ENCODE measurements at regions not wholly inside any gene's neighbourhood (a gene's known extent, or its start where the extent isn't known, plus 50 kb on each side); places are given as distances from the start of the nearest gene placed in this dataset.
"Not testable (repeated sequence)": the region's sequence is repeated elsewhere in the genome, so short reads cannot be mapped to it uniquely, and the experiment has no call there.

DNA sequence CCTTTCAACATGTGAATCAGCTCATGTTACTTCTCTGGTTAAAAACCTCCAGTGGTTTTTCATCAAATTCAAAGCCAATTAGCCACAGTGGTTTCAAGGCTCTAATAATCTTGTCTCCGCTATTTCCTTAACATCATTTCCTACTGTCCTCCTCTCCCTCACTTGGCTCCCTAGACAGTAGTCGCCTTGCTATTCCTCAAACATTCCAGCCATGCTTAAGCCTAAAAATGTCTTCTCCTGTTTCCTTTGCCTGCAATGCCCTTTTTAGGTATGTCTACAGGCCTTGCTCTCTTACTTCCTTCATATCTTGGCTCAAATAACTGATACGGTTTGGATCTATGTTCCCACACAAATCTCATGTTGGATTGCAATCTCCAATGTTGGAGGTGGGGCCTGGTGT is 779.4 kb upstream of the LRRN3 start:
- H3K4me3 ChIP-seq (ENCODE audit: low read length): no peak overlapping the region
- no CpG with 5 or more reads among the region's 3 CpGs for WGBS (ENCODE audit: insufficient coverage, insufficient read length)
- H3K36me3 ChIP-seq (ENCODE audit: control insufficient read depth, insufficient read depth, low read length): no peaks in the 10 kb centered on the region
- DNase-seq (ENCODE audit: low read depth, low spot score): no peak
- no peaks in the 10 kb centered on the region for H3K27me3 ChIP-seq (ENCODE audit: control insufficient read depth, insufficient read depth, low read length)
- no peaks in the 10 kb centered on the region for H3K9me3 ChIP-seq (ENCODE audit: control insufficient read depth, insufficient read depth, low read length)
- no peaks in the 10 kb centered on the region for H3K4me1 ChIP-seq (ENCODE audit: control insufficient read depth, insufficient read depth, low read length)
- no peak overlapping the region for H3K27ac ChIP-seq (ENCODE audit: low read length)

DNA sequence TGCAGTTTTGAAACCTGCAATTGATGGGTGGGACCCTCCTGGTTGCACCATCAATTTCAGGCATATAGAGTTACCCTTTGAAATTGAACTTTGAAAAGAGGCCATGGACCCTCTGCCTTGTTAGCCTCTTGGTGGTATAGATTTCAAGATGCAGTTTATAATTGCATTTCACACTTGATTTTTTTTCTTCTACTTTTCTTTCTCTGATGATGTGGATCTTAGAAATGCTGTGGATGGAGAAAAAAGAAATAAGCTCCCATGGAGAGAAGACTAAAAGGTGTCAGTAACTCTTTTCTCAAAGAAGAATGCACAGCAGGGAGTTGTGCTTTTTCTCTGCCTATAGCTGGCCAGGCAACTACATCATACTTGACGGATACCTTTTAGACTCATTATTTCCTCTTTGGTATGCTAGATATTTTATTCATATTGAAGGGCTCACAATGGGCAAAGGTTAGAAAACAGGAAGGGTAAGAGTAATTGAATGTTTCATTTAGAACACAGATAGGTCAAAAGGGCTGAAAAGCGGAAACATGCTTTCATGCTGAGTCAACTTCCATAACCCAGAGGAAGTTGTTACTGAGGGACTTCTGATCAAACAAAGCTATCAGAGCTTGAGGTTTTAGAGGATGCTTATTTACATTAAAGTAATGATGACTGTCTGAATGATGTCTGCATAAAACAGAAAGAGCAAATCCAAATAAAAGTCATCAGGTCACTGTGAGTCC is 773.2 kb upstream of the LRRN3 start:
- H3K36me3 ChIP-seq (ENCODE audit: control insufficient read depth, insufficient read depth, low read length): no peaks in the 10 kb centered on the region
- no peaks in the 10 kb centered on the region for H3K27me3 ChIP-seq (ENCODE audit: control insufficient read depth, insufficient read depth, low read length)
- H3K4me1 ChIP-seq (ENCODE audit: control insufficient read depth, insufficient read depth, low read length): no peaks in the 10 kb centered on the region; the same call in 1 of the 2 replicates
- no peak overlapping the region for H3K4me3 ChIP-seq (ENCODE audit: low read length)
- no peak overlapping the region for H3K27ac ChIP-seq (ENCODE audit: low read length)
- H3K9me3 ChIP-seq (ENCODE audit: control insufficient read depth, insufficient read depth, low read length): no peaks in the 10 kb centered on the region
- DNase-seq (ENCODE audit: low read depth, low spot score): no peak
- WGBS (ENCODE audit: insufficient coverage, insufficient read length): no CpG with 5 or more reads among the region's 2 CpGs

DNA sequence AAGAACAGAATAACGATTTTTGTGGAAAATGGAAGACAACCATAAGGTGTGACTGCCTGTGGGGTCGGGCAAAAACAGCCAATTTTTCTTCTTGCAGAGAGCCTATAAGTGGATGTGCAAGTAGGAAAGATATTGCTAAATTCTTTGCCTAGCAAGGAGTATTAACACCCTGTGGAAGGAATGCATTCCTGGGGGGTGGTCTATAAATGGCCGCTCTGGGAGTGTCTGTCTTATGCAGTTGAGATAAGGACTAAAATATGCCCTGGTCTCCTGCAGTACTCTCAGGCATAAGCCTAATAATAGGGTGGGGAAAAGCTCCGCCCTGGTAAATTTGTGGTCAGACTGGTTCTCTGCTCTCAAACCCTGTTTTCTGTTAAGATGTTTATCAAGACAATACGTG is 770.6 kb upstream of the LRRN3 start:
- H3K4me1 ChIP-seq (ENCODE audit: control insufficient read depth, insufficient read depth, low read length); H3K27ac ChIP-seq (ENCODE audit: low read length); H3K9me3 ChIP-seq (ENCODE audit: control insufficient read depth, insufficient read depth, low read length); H3K36me3 ChIP-seq (ENCODE audit: control insufficient read depth, insufficient read depth, low read length); DNase-seq (ENCODE audit: low read depth, low spot score); H3K4me3 ChIP-seq (ENCODE audit: low read length); H3K27me3 ChIP-seq (ENCODE audit: control insufficient read depth, insufficient read depth, low read length): not testable (repeated sequence)
- WGBS (ENCODE audit: insufficient coverage, insufficient read length): no CpG with 5 or more reads among the region's 5 CpGs

DNA sequence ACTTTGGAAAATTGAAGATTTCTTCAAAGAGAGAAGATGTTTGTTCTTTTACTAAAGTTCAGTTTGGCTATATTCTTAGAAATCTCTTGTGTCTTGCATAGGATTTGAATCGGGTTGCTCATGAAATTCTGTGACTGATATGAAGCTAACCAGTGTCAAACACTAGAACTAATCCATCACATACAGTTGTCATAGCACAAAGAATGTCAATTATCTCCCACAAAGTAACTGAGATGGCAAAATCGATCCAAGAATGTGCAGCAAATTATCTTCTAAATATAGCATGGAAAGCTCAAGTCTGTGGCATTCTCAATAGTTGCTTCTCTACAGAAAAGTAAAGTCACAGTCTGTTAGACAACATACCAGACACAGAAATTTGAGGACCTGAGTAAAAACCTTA is 768.1 kb upstream of the LRRN3 start:
- Histone ChIP-seq H3K9me3 (ENCODE audit: control insufficient read depth, insufficient read depth, low read length) (no peaks in the 10 kb centered on the region), H3K4me3 (ENCODE audit: low read length) (no peak overlapping the region), H3K27me3 (ENCODE audit: control insufficient read depth, insufficient read depth, low read length) (no peaks in the 10 kb centered on the region), H3K4me1 (ENCODE audit: control insufficient read depth, insufficient read depth, low read length) (no peaks in the 10 kb centered on the region; the same call in 1 of the 2 replicates), H3K36me3 (ENCODE audit: control insufficient read depth, insufficient read depth, low read length) (no peaks in the 10 kb centered on the region), H3K27ac (ENCODE audit: low read length) (no peak overlapping the region)
- WGBS (ENCODE audit: insufficient coverage, insufficient read length): no CpG with 5 or more reads among the region's 2 CpGs
- no peak for DNase-seq (ENCODE audit: low read depth, low spot score)

DNA sequence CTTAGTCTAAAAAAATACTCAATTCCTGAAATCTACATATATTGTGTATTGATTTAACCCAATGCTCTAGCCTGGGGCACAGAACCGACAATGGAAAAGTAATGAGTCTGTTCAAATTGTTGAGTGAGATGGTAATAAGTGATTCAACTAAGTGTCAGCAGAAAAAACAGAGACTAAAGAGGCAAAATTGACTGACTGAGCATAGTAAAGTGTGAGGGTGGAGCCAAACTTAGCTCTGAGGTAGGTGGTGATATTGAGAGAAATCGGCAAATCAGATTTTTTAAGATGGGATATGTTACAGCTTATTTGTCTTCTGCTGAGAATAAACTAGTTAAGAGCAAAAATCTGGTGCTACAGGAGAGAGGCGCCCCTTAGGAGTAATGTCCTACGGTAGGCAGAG is 764.0 kb upstream of the LRRN3 start:
- Histone ChIP-seq H3K9me3 (ENCODE audit: control insufficient read depth, insufficient read depth, low read length) (no peaks in the 10 kb centered on the region), H3K4me1 (ENCODE audit: control insufficient read depth, insufficient read depth, low read length) (no peaks in the 10 kb centered on the region), H3K4me3 (ENCODE audit: low read length) (no peak overlapping the region), H3K27ac (ENCODE audit: low read length) (no peak overlapping the region), H3K36me3 (ENCODE audit: control insufficient read depth, insufficient read depth, low read length) (no peaks in the 10 kb centered on the region), H3K27me3 (ENCODE audit: control insufficient read depth, insufficient read depth, low read length) (no peaks in the 10 kb centered on the region)
- no CpG with 5 or more reads among the region's 4 CpGs for WGBS (ENCODE audit: insufficient coverage, insufficient read length)
- no peak for DNase-seq (ENCODE audit: low read depth, low spot score)

DNA sequence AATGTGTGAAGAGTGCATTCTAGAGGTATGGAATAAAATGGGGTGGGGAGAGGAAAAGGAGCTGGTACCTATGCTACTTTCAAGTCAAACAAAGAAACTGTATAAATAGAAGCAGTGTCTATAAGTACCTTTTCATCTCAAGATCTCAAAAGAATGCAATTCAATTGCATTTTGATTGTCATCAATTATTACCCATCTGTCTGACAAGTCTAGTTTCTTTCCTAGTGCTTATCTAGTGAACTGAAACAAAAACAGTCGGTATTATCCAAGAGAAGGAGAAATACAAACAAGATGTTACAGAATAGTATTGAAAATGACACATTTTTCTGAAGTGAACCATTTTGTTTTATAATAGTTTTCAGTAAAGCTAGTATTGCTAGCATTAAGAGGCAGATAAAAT is 754.5 kb upstream of the LRRN3 start:
- Histone ChIP-seq H3K27ac (ENCODE audit: low read length) (no peak overlapping the region), H3K4me3 (ENCODE audit: low read length) (no peak overlapping the region), H3K4me1 (ENCODE audit: control insufficient read depth, insufficient read depth, low read length) (no peaks in the 10 kb centered on the region), H3K27me3 (ENCODE audit: control insufficient read depth, insufficient read depth, low read length) (no peaks in the 10 kb centered on the region), H3K9me3 (ENCODE audit: control insufficient read depth, insufficient read depth, low read length) (no peaks in the 10 kb centered on the region), H3K36me3 (ENCODE audit: control insufficient read depth, insufficient read depth, low read length) (no peaks in the 10 kb centered on the region)
- no peak for DNase-seq (ENCODE audit: low read depth, low spot score)
- WGBS (ENCODE audit: insufficient coverage, insufficient read length): no CpG with 5 or more reads among the region's 1 CpG

DNA sequence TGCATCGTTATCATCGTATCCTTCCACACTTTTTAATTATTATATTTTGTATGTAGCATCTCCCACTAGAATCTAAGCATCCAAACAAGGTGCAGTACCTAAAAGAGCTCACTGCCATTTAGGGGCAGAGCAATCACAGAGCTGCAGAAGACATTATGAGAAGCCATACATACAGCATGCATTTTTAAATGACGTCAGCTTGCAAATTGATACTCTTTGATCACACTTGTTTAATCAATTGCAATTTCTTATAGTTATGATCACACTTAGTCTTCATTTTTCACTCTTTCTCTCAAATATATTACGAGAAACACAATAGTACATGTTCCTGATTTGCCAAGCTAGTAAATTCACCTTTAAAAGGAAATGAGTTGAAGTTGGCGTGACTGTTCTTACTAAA is 753.3 kb upstream of the LRRN3 start:
- Histone ChIP-seq H3K36me3 (ENCODE audit: control insufficient read depth, insufficient read depth, low read length) (no peaks in the 10 kb centered on the region), H3K27me3 (ENCODE audit: control insufficient read depth, insufficient read depth, low read length) (no peaks in the 10 kb centered on the region), H3K4me3 (ENCODE audit: low read length) (no peak overlapping the region), H3K9me3 (ENCODE audit: control insufficient read depth, insufficient read depth, low read length) (no peaks in the 10 kb centered on the region), H3K27ac (ENCODE audit: low read length) (no peak overlapping the region), H3K4me1 (ENCODE audit: control insufficient read depth, insufficient read depth, low read length) (no peaks in the 10 kb centered on the region)
- DNase-seq (ENCODE audit: low read depth, low spot score): no peak
- WGBS (ENCODE audit: insufficient coverage, insufficient read length): 100% methylated on average over 2 of the region's 5 CpGs

DNA sequence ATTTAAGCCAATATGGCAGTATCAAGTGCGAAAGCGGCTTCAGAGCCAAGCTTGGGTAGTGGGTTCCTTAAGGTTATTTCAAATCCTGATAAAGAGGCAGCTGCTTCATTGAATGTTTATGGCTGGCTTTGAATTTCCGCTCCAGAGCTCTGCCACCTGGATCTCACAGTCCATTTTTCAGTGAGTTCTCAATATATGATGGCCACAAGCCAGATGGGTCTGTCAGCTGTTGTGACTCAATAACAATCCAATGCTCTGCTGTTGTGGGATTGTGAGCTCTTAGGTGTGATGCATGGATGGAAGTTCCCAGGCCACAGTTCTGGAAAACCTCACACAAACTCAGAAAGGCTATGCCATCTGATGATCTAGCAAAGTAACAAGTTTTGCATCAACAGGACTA is 743.8 kb upstream of the LRRN3 start:
- DNase-seq (ENCODE audit: low read depth, low spot score): no peak
- Histone ChIP-seq H3K27ac (ENCODE audit: low read length) (no peak overlapping the region), H3K9me3 (ENCODE audit: control insufficient read depth, insufficient read depth, low read length) (no peaks in the 10 kb centered on the region), H3K4me1 (ENCODE audit: control insufficient read depth, insufficient read depth, low read length) (no peaks in the 10 kb centered on the region), H3K36me3 (ENCODE audit: control insufficient read depth, insufficient read depth, low read length) (no peaks in the 10 kb centered on the region), H3K4me3 (ENCODE audit: low read length) (no peak overlapping the region), H3K27me3 (ENCODE audit: control insufficient read depth, insufficient read depth, low read length) (no peaks in the 10 kb centered on the region)
- WGBS (ENCODE audit: insufficient coverage, insufficient read length): no CpG with 5 or more reads among the region's 3 CpGs

DNA sequence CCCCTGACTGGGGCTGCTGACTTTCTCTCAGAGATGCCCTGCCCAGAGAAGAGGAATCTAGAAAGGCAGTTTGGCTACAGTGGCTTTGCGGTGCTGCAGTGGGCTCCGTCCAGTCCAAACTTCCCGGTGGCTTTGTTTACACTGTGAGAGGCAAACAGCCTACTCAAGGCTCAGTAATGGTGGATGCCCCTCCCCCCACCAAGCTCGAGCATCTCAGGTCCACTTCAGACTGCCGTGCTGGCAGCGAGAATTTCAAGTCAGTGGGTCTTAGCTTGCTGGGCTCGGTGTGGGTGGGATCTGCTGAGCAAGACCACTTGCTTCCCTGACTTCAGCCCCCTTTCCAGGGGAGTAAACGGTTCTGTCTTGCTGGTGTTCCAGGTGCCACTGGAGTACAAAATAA is 734.5 kb upstream of the LRRN3 start:
- Histone ChIP-seq H3K4me3 (ENCODE audit: low read length) (no peak overlapping the region), H3K9me3 (ENCODE audit: control insufficient read depth, insufficient read depth, low read length) (no peaks in the 10 kb centered on the region), H3K27ac (ENCODE audit: low read length) (no peak overlapping the region), H3K36me3 (ENCODE audit: control insufficient read depth, insufficient read depth, low read length) (no peaks in the 10 kb centered on the region), H3K4me1 (ENCODE audit: control insufficient read depth, insufficient read depth, low read length) (no peaks in the 10 kb centered on the region), H3K27me3 (ENCODE audit: control insufficient read depth, insufficient read depth, low read length) (no peaks in the 10 kb centered on the region)
- DNase-seq (ENCODE audit: low read depth, low spot score): no peak
- no CpG with 5 or more reads among the region's 8 CpGs for WGBS (ENCODE audit: insufficient coverage, insufficient read length)

DNA sequence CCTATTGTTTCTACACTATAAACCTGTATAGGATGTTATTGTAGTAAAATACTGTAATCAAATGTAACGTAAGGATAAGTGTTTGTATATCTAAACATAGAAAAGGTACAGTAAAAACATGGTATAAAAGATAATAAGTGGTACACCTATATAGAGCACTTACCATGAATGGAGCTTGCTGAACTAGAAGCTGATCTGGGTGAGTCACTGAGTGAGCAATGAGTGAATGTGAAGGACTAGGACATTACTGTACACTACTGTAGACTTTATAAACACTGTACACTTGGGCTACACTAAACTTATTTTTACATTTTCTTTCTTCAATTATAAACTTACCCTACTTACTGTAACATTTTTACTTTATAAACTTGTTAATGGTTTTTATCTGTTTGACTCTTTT is 732.9 kb upstream of the LRRN3 start:
- WGBS (ENCODE audit: insufficient coverage, insufficient read length): no CpG with 5 or more reads among the region's 1 CpG
- H3K9me3 ChIP-seq (ENCODE audit: control insufficient read depth, insufficient read depth, low read length): no peaks in the 10 kb centered on the region
- no peak for DNase-seq (ENCODE audit: low read depth, low spot score)

DNA sequence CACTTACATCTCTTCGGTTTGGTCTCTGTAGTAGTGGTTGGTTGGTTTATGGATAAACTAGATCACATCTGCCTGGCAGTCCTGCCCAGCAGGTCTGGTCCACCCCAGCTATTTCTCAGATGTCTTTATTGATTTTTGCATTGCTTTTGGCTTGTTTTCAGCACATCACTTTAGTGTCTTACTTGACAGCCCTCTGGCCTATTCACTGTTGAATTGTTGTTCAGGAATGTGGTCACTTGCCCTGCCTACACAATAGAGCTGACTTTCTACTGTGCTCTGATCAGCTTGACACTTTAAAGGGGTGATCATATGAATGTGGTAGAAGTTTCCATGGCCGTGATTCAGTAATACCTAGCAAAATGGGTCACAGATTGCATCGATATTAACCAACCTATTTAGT is 719.2 kb upstream of the LRRN3 start:
- Histone ChIP-seq H3K36me3 (ENCODE audit: control insufficient read depth, insufficient read depth, low read length) (no peaks in the 10 kb centered on the region), H3K27me3 (ENCODE audit: control insufficient read depth, insufficient read depth, low read length) (no peaks in the 10 kb centered on the region), H3K27ac (ENCODE audit: low read length) (no peak overlapping the region), H3K4me3 (ENCODE audit: low read length) (no peak overlapping the region), H3K4me1 (ENCODE audit: control insufficient read depth, insufficient read depth, low read length) (no peaks in the 10 kb centered on the region), H3K9me3 (ENCODE audit: control insufficient read depth, insufficient read depth, low read length) (no peaks in the 10 kb centered on the region)
- DNase-seq (ENCODE audit: low read depth, low spot score): no peak
- WGBS (ENCODE audit: insufficient coverage, insufficient read length): no CpG with 5 or more reads among the region's 3 CpGs

More for the DNA sequence above, 732.9 kb upstream of the LRRN3 start:
- no peaks in the 10 kb centered on the region for H3K27me3 ChIP-seq (ENCODE audit: control insufficient read depth, insufficient read depth, low read length)
- no peak overlapping the region for H3K27ac ChIP-seq (ENCODE audit: low read length)
- no peaks in the 10 kb centered on the region for H3K36me3 ChIP-seq (ENCODE audit: control insufficient read depth, insufficient read depth, low read length)
- H3K4me1 ChIP-seq (ENCODE audit: control insufficient read depth, insufficient read depth, low read length): no peaks in the 10 kb centered on the region
- H3K4me3 ChIP-seq (ENCODE audit: low read length): no peak overlapping the region
